UCSD-AML1 (cell line): ENCODE measurements at regions not wholly inside any gene's neighbourhood (a gene's known extent, or its start where the extent isn't known, plus 50 kb on each side); places are given as distances from the start of the nearest gene placed in this dataset.
"Not testable (repeated sequence)": the region's sequence is repeated elsewhere in the genome, so short reads cannot be mapped to it uniquely, and the experiment has no call there.

ENCODE experiments used
- DNase-seq: peaks from one replicate; lab custom pipeline; 2025; ENCODE audit not compliant: unreplicated experiment; lab: John Stamatoyannopoulos, UW

DNA sequence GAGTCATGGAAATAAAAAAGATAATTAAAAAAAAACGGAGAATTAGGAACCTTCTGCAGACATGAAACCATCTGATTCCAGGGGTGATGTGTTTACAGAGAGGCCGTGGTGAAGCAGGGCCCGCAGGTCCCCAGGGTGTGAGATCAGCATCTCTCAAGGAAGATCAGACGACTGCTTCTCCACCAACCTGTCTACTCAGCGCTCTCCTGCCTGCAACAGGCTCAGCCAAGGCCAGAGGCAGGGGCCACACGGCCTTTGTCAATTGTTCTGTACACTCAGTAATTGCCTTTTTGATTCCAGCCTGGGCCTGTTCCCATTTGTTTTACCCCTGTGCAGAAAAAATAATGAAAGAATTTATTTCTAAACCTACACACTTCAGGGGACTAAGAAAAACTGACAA, 124.6 kb downstream of the NXPE2 start:
- no peak for DNase-seq

- DNase-seq: not testable (repeated sequence)
Measured at GRCh38 chr11:114805431-114805830, 127.1 kb downstream of the NXPE2 start.

DNA sequence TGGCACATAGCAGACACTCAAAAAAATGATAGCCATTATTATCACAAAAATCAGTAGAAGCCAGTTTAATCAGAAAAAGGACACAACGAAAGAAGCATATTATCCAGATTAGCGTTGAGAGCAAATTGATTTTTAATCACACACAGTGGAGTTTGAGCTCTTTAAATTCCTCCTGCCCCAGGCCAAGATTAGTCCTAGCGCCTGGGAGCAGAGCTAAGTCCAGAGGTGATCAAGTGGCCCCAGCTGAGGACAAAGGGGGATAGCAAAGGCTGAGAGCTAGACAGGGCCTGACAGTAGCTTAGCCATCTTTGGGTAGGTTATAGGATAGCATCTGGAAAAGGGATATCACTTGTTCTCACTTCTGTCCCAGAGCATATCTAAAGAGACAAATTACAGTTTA, 133.6 kb downstream of the NXPE2 start:
- DNase-seq: no peak

GRCh38 chr11:114812733-114813132, 134.4 kb downstream of the NXPE2 start:
- no peak for DNase-seq

DNA sequence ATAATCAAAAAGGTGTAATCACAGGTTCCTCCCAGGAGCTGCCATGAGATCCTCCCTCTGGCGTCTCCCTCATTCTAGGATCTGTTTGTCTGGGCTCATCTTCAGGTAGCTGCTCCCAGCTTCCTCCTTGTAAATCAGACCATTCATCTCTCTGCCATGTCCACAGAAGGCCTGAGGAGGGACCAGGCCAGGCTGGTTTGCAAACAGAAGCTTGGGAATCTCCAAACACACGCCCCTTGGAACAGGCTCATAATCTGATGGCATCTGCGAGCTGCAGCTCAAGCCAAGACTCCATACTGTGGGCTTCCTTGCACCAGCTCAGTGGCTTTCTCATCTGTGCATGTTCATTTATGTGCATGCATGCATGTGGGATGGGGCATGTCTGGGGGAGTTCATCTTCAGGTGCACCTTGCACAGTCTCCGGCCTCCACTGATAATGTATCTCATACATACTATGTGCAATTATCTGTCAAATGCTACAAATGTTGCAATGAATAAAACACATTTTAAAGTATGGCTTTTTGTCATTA, 134.9 kb downstream of the NXPE2 start:
- no peak for DNase-seq

DNA sequence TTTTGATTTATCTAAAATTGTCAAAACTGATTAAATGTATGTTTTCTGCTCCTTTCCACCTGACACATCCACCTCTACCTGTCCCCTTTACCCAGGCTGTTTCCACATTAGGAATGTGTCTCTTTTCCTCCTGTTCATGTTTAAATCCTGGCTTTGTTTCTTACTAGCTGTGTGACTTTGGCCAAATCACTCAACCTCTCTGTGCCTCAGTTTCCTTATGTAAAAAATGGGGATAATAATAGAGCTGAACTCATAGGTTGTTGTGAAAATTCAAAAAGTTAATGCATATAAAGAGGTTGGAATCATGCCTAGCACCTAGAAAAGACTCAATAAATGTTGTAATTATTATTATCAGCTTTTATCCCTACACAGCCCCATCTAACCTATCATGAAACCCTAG, 136.8 kb downstream of the NXPE2 start:
- DNase-seq: no peak

- no peak for DNase-seq
Measured at GRCh38 chr11:114815761-114816160, 137.4 kb downstream of the NXPE2 start.

GRCh38 chr11:114816791-114817190, 138.5 kb downstream of the NXPE2 start:
- no peak for DNase-seq

- DNase-seq: no peak
Measured at GRCh38 chr11:114818382-114818781, 140.1 kb downstream of the NXPE2 start.

GRCh38 chr11:114819028-114819427, 140.7 kb downstream of the NXPE2 start:
- no peak for DNase-seq

DNA sequence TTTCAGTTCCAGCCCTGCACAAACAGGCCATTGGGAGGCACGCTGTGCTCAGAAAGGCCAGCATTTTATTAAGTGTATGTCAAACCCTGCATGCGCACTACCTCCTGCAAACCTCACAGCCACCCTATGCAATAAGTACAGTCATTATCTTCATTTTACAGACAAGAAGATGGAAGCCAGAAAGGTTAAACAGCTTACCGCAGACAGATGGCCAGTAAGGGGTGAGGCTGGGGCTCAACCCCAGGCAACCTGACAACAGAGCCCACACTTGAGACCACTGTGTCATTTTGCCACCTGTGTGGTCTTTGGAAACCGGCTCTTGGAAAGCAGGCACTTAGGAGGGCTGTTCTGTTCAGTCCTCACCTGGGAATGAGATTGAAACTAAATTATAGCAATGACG, 142.3 kb downstream of the NXPE2 start:
- no peak for DNase-seq

DNA sequence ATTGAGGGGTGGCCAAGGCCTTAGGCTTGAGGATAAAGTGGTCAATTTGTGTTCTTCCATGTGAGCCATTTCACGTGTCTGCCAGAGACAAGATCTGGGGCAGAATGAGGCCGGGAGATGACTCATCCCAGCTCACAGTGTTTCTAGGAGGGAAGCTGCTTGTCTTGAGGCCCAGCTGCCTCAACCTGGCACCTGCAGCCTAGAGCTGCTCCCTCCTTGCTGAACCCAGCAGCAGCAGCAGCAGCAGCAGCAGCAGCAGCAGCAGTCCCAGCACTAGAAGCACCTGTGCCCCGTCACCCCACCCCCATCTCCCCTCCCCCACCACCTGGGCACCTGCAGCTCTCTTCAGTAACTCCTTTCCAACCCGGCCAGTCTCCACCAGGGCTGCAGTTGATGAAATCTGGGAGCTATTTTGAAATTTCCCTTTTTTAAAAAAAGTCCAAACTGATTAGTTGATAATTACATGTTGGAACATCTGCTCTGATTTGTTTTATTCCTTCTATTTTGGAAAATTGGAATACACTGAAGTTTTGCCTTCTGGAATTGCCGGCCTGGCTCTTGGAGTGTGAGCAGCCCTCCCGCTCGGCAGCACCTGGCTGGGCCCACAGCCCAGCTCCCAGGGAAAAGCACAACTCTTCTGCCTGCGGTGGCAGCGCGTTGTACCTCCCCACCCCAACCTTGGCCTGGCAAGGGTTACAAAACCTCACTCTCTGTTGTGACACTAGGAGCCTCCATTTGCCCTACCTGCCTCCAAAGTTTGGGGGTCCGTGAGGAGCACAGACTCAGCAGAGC, 143.5 kb downstream of the NXPE2 start:
- no peak for DNase-seq

GRCh38 chr11:114826910-114827442, 148.6 kb downstream of the NXPE2 start:
- DNase-seq: no peak

DNA sequence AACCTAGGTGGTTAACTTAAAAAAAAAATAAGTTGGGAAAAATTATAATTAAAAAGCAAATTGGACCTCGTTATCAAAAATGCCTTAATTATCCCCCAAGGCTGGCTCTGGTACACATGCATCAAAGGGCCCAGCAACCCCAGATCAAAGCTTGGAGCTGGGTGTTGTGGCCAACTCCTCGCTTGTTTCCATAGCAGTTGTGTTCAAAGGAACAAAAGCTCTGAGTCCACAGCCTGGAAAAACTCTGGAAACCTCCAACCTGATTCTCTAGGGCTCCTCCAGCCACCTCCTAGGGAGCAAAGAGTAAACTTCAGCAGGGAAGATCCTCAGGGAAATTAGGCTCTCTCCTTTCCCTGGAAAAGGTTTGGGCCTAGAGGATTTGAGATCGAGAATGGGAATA, 149.4 kb downstream of the NXPE2 start:
- no peak for DNase-seq

- DNase-seq: no peak
Measured at GRCh38 chr11:114832532-114833125, 154.3 kb downstream of the NXPE2 start.

DNA sequence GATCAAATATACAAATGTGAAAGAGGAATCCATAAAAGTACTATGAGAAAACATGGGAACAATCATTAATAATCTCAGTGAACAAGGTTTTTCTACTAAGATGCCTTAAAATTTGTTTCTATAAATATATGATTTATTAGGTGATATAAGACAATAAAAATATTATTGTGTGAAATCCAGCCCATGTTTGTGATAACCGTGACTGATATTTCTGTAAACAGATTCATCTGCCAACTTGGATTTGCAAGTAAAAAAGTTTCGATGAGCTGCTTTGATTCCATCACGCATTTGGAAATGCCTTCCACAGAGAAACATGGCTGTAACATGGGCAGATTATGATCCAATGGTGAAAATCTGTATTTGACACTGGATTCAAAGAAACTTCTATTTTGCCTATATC, 157.8 kb downstream of the NXPE2 start:
- DNase-seq: no peak

DNA sequence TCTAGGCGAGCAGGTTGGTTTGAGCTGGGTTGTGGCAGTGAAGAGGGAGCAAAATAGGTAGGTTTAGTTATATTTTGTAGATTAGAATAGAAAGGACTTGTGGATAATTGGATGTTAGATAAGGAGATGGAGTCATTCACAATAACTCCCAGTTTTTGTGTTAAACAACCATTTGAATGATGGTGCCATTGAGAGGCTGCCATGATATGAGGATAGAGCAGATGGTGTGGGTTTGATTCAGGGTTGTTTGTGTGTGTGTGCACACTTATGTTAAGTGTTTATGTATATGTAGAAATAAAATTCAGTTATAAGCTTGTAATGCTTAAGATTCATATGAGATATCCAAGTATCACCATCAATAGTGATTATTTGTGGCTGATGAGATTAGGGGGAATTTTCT, 166.6 kb downstream of the NXPE2 start:
- DNase-seq: no peak

GRCh38 chr11:114845766-114846415, 167.6 kb downstream of the NXPE2 start:
- no peak for DNase-seq

GRCh38 chr11:114846416-114846791, 168.1 kb downstream of the NXPE2 start:
- DNase-seq: no peak

- no peak for DNase-seq
Measured at GRCh38 chr11:114847306-114847975, 169.1 kb downstream of the NXPE2 start.

DNA sequence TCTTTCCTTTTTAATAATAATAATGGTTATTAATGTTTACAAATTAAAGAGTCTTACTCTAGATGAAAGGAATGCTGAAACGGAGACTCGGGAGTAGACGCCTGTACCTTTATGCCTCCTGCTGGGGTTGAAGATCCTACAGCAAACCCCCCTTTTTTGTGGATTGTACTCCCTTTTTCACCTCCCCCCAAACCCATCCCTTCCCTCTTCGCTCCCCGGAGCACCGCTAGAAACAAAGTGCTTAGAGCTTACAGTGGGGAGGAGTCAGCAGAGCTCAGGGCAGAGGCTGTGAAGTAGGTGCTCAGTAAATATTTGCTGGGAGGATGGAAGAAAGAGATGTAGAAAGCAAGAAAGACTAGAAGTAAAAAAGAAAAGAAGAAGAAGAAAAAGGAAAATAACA, 169.7 kb downstream of the NXPE2 start:
- DNase-seq: no peak
